ENCODE measurements at regions not wholly inside any gene's neighbourhood (a gene's known extent, or its start where the extent isn't known, plus 50 kb on each side); places are given as distances from the start of the nearest gene placed in this dataset.

GRCh38 chr6:164356814-164357213 lies 942.3 kb downstream of the QKI start:
- H3K9me3 ChIP-seq: no peaks in the 10 kb centered on the region
- ATAC-seq (no peak), DNase-seq (no peak)
- H3K36me3 ChIP-seq: no peaks in the 10 kb centered on the region
- WGBS (ENCODE audit: insufficient coverage, low coverage, low lambda C conversion rate, missing lambda C conversion rate): 22% methylated on average over 1 of the region's 1 CpG
- TF ChIP-seq POLR2A (IDR thresholded peaks at IDR 0.05): no peak
- no peak for TF ChIP-seq CTCF (IDR thresholded peaks at IDR 0.05)
- H3K27me3 ChIP-seq: no peaks in the 10 kb centered on the region
- intact Hi-C loops (cut with DNase I): no loop called here
- H3K4me3 ChIP-seq: no peak overlapping the region
- H3K27ac ChIP-seq: no peak overlapping the region
- H3K4me1 ChIP-seq: no peaks in the 10 kb centered on the region

GRCh38 chr6:164347455-164347854 lies 932.9 kb downstream of the QKI start:
- no peaks in the 10 kb centered on the region for H3K27me3 ChIP-seq
- intact Hi-C loops (cut with DNase I): no loop called here
- no peaks in the 10 kb centered on the region for H3K9me3 ChIP-seq
- no peaks in the 10 kb centered on the region for H3K36me3 ChIP-seq
- H3K4me3 ChIP-seq: no peak overlapping the region
- TF ChIP-seq CTCF (IDR thresholded peaks at IDR 0.05) (no peak), POLR2A (IDR thresholded peaks at IDR 0.05) (no peak)
- ATAC-seq: no peak
- WGBS (ENCODE audit: insufficient coverage, low coverage, low lambda C conversion rate, missing lambda C conversion rate): no CpG with 5 or more reads among the region's 2 CpGs
- no peak for DNase-seq
- no peaks in the 10 kb centered on the region for H3K4me1 ChIP-seq
- no peak overlapping the region for H3K27ac ChIP-seq

GRCh38 chr6:164346631-164347030 lies 932.1 kb downstream of the QKI start:
- no peak for ATAC-seq
- TF ChIP-seq CTCF (IDR thresholded peaks at IDR 0.05) (no peak), POLR2A (IDR thresholded peaks at IDR 0.05) (no peak)
- Histone ChIP-seq H3K9me3 (no peaks in the 10 kb centered on the region), H3K27me3 (no peaks in the 10 kb centered on the region), H3K36me3 (no peaks in the 10 kb centered on the region), H3K4me3 (no peak overlapping the region), H3K4me1 (no peaks in the 10 kb centered on the region), H3K27ac (no peak overlapping the region)
- DNase-seq: no peak
- intact Hi-C loops (cut with DNase I): no loop called here

GRCh38 chr6:164345806-164346496 lies 931.4 kb downstream of the QKI start:
- no peaks in the 10 kb centered on the region for H3K4me1 ChIP-seq
- no peak overlapping the region for H3K27ac ChIP-seq
- DNase-seq: no peak
- H3K4me3 ChIP-seq: no peak overlapping the region
- WGBS (ENCODE audit: insufficient coverage, low coverage, low lambda C conversion rate, missing lambda C conversion rate): 35% methylated on average over 8 of the region's 8 CpGs
- H3K36me3 ChIP-seq: no peaks in the 10 kb centered on the region
- no peaks in the 10 kb centered on the region for H3K27me3 ChIP-seq
- no peak for ATAC-seq
- no peaks in the 10 kb centered on the region for H3K9me3 ChIP-seq
- TF ChIP-seq POLR2A (IDR thresholded peaks at IDR 0.05) (no peak), CTCF (IDR thresholded peaks at IDR 0.05) (no peak)
- intact Hi-C loops (cut with DNase I): no loop called here

- H3K9me3 ChIP-seq: no peaks in the 10 kb centered on the region
- ATAC-seq (no peak), DNase-seq (no peak)
- H3K4me3 ChIP-seq: no peak overlapping the region
- no peaks in the 10 kb centered on the region for H3K36me3 ChIP-seq
- no peak overlapping the region for H3K27ac ChIP-seq
- intact Hi-C loops (cut with DNase I): no loop called here
- no peaks in the 10 kb centered on the region for H3K27me3 ChIP-seq
- TF ChIP-seq CTCF (IDR thresholded peaks at IDR 0.05) (no peak), POLR2A (IDR thresholded peaks at IDR 0.05) (no peak)
- no peaks in the 10 kb centered on the region for H3K4me1 ChIP-seq
- WGBS (ENCODE audit: insufficient coverage, low coverage, low lambda C conversion rate, missing lambda C conversion rate): 39% methylated on average over 3 of the region's 3 CpGs
Observed at GRCh38 chr6:164345327-164345726, 930.8 kb downstream of the QKI start.
